NK-92 (cell line): ENCODE measurements at regions not wholly inside any gene's neighbourhood (a gene's known extent, or its start where the extent isn't known, plus 50 kb on each side); places are given as distances from the start of the nearest gene placed in this dataset.
"Not testable (repeated sequence)": the region's sequence is repeated elsewhere in the genome, so short reads cannot be mapped to it uniquely, and the experiment has no call there.

Source experiments
- DNase-seq: peaks from one replicate; lab custom pipeline; 2025; ENCODE audit not compliant: unreplicated experiment; lab: John Stamatoyannopoulos, UW

DNA sequence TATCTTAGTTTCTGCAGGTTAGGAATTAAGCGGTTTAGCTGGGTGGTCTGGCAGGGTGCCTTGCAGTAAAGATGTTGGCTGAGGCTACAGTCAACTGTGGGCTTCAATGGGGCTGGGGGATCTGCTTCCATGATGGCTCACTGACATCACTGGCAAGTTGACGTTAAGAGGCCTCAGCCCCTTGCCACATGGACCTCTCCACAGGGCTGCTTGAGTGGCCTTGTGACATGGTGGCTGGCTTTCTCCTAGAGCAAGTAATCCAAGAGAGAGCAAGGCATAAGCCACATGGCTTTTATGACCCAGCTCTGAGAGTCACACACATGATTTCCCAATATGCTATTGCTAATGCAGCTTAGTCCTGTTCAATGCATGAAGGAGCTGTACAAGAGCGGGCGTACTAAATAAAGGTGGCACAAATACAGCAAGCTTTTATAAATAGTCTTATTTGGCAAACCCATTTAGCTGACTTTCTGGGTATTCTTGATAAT, 109.1 kb downstream of the SEPTIN7 start:
- DNase-seq, result no peak

DNA sequence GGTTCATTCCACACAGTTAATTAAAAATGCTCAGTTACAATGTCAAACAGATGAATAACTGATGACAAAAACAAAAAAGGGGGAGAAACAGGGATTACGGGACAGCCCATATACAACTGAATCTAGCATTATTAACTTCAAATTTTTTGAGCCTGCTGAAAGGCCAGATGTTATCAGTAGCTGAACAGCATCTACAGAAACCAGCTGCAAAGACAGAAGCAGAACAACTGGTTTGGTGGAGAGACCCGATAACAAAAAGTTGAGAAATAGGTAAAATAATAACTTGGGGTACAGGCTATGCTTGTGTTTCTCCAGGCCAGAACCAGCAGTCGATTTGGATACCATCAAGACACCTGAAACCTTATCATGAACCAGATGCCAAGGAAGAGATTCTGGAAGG, 109.8 kb downstream of the SEPTIN7 start:
- DNase-seq, result not testable (repeated sequence)

DNA sequence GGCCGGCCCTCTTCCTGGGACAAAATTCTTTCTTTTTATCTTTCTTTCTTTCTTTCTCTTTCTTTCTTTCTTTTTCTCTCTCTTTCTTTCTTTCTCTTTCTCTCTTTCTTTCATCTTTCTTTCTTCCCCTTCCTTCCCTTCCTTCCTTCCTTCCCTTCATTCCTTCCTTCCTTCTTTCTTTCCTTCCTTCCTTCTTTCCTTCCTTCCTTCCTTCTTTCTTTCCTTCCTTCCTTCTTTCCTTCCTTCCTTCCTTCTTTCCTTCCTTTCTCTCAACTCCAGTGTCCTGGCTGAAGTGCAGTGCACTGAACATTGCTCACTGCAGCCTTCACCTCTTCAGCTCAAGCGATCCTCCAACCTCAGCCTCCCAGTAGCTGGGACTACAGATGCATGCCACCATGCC, 112.5 kb downstream of the SEPTIN7 start:
- DNase-seq, result not testable (repeated sequence)

DNA sequence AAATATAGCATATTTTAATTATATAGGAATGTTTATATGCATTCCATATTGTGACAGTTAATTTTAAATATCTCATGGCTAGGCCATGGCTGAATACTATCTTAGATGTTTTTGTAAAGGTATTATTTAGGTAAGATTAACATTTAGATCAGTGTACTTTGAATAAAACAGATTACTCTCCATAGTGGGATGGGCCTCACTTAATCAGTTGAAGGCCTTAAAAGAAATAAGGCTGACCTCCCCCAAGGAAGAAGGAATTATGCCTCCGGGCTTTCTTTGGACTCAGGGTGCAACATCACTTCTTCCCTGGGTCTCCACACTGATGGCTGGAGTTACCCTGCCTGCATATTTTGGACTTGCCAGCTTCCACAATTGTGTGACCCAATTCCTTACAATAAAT, 113.4 kb downstream of the SEPTIN7 start:
- DNase-seq, result not testable (repeated sequence)

DNA sequence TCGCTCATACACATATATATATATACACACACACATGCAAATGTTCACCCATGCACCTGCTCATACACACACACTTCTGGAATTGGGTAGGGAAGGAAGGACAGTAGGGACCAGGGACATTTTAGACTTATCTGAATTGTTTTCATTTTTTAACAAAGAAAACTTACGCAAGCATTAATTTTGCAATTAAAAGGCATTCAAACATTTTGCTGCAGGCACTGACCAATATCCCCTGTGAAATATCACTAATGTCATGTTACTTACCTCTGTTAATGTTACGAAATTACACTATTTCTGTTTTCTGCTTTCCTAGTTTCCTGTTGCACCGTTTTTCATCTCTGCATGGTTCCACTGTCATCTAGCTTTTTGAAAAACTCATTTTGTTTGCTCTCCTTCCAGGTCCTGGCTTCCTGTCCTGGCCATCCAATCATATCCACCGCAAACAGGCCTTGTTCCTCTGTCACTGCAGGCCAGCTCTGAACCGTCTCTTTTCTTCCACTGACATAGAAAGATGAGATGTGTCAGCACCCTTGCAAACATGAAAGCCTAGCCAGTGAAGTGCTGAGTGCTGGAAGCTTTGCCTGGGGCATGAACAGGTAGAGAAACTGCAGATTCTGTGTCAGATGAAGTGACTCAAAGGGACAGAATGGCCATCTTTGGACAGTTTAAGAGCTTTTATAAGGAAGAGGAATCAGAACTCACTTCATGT, 114.5 kb downstream of the SEPTIN7 start:
- DNase-seq, result not testable (repeated sequence)

DNA sequence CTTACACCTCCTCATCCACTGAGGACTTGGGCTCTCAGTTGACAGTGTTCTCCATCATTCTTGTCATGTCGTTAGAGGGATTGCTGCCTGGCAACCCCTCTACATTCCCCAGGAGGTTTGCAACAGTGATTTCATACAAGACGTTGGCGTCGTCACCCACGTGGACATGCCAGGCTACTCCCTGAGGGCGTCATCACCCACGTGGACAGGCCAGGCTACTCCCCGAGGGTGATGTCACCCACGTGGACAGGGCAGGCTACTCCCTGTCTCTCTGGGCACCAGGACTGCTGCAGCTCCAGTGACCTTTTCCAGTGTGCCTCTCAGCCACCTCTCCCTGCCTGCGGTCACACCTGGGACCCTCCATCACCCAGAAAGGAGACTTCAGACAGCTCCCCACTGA, 117.4 kb downstream of the SEPTIN7 start:
- not testable (repeated sequence) for DNase-seq

DNA sequence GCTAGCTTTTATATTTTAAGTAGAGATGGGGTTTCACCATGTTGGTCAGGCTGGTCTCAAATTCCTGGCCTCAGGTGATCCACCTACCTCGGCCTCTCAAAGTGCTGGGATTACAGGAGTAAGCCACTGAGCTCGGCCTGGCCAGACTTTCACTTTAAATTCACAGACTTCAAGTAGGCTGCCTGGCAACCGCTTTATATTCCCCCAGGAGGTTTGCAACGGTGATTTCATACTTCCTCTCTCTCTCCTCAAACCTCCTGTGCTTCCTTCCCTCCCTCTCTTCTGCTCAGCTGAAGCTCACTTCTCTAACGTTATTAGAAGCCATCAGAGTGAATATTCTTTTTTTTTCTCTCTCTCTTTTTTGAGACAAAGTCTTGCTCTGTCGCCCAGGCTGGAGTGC, 118.8 kb downstream of the SEPTIN7 start:
- DNase-seq, result not testable (repeated sequence)

DNA sequence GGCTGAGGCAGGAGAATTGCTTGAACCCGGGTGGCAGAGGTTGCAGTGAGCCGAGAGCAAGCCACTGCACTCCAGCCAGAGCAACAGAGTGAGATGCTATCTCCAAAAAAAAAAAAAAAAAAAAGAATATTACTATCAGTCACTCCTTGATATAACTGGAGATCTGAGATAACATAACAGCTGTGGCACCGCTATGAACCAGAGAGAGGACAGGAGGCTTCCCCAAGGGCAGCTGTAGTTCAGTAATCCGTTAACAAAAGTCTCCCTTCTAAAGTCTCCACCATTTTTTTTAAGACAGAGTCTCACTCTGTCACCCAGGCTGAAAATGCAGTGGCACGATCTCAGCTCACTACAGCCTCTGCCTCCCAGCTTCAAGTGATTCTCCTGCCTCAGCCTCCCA, 120.5 kb downstream of the SEPTIN7 start:
- DNase-seq, result not testable (repeated sequence)

DNA sequence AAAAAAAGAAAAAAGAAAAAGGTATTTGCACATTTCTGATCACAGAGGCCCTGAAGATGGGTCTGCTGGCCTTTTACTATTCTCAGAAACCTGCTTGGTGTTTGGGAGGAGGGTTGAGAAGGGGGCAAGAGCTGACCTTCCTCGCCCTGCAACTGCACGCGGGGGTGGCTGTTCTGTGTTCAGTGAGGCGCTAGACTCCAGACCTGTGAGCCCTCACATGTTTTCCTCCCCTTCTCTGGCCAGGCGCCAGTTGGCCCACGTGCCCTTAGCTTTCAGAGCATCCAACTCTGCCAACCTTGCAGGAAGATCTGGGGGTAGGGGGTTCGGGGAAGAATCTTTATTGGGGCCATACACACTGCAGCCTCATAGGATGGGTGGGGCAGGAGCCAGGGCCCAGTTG, 123.8 kb downstream of the SEPTIN7 start:
- DNase-seq, result not testable (repeated sequence)

DNA sequence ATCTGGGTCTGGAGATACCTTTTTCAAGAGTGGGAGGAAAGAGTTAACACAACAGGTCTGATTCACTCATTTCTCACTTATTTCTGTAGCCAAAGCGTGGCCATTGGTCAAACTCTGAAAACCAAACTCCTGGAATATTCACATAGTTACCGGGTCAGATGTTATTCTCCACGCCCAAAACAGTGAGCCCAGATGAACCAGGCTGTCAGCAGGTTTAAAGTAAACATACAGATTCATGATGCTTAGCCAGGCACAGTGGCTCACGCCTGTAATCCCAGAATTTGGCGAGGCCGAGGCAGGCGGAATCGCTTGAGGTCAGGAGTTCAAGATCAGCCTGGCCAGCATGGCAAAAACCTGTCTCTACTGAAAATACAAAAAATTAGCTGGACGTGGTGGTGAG, 126.1 kb downstream of the SEPTIN7 start:
- not testable (repeated sequence) for DNase-seq

DNA sequence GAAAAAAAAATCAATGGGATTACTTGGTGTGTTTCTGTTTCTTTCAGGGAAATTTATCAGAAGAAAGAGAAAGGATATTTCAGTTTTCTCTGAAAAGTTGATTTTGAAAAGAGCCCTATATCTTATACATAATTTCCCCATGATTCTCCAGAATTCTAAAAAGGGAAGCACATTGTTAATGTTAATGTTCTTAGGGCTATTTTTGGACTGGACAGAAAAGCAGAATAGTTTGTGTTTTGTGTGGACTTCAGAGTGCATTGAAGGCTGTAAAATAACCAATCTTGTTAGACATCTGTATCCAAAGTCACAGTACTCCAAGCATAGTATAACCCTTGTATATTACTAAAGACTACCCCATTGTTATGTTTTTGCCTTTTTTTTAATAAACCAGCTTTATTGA, 130.3 kb downstream of the SEPTIN7 start:
- DNase-seq, result not testable (repeated sequence)

DNA sequence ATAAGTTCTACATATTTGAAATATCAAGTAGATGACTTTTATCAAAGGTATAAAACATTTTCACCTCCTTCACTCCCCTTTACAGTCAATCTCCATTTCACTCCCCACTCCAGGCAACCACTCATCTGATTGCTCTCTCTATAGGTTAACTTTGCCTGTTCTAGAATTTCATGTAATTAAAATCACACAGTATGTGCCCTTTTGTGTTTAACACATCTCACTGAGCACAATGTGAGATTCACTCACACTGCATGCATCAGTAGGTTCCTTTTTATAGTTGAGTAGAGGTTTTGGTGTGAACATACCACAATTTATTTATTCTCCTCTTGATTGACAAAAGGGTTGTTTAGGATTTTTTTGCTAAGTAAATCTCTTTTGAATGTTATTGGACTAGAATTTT, 130.7 kb downstream of the SEPTIN7 start:
- DNase-seq, result not testable (repeated sequence)

DNA sequence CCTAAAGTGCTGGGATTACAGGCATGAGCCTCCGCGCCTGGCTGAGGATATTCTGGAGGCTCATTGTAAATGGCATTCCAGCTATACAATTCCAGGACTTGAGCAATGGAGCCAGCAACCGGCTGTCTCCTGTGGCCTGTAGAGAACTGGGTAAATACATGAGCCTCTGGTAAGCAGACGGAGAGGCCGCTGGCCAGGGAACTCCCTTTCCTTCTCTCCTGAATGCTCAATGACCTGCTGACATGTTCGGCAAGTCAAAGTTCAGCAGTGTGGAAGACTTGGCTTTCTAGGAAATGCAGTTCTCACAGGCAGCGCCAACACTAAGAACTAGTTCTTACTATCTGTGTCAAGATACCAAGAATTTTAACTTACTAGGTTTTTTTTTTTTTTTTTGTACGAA, 139.8 kb downstream of the SEPTIN7 start:
- not testable (repeated sequence) for DNase-seq

DNA sequence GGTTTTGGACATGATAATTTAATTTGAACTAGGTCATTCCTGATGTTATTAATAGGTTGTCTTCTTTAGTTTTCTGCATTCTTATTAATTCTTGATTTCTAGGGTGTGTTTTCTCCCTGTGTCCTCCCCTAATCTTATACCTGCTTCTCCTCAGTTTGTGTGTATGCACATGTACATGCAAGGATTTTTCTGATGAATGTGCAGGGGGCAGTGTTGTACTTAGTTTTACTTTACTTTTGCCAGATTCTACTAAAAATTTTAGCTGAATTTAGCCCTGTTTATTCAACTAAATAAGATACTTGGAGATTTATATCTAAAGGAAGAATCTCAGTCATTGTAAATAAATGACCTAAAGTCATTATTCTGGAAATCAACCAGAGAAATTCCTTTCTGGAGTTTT, 144.8 kb downstream of the SEPTIN7 start:
- not testable (repeated sequence) for DNase-seq

DNA sequence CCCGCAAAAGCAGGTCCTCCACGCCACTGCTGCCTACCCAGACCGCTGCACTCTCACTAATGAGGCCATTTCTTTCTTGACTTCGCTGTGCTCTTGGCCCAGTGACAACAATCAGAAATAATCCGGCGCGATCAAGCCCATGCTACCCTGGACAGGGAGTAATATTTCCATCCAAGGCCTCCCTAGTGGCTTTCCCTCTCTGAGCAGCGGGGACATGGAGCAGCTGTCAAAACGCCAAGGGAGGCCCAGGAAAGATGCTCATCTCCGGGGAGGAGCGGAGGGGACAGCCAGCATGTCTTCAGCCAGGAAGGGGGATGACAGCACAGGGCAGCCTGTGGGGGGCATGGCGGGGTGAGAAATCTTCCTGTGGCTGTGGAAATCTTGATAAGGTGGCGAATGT, 154.9 kb downstream of the SEPTIN7 start:
- not testable (repeated sequence) for DNase-seq

DNA sequence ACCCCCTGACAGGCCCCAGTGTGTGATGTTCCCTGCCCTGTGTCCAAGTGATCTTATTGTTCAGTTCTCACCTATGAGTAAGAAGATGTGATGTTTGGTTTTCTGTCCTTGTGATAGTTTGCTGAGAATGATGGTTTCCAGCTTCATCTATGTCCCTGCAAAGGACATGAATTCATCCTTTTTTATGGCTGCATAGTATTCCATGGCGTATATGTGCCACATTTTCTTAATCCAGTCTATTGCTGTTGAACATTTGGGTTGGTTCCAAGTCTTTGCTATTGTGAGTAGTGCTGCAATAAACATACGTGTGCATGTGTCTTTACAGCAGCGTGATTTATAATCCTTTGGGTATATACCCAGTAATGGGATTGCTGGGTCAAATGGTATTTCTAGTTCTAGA, 156.1 kb downstream of the SEPTIN7 start:
- not testable (repeated sequence) for DNase-seq

DNA sequence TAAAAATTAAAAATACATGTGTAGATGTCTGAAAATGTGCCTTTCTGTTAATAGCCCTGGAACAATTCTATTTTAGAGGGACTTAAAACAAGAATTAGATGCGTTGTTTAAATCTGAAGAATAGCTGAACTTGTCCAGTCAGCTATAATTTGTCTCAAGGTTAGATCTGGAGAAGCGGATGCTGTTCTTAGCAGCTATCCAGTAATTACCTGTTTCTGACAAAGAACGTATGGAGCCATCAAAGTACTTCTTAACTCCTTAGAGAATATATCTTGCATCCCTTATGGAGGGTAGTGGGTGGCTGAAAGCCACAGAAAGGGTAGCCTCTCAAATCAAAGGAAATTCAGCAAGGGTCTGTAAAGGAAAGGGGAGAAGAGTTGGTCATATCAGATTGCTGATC, 160.4 kb downstream of the SEPTIN7 start:
- not testable (repeated sequence) for DNase-seq

DNA sequence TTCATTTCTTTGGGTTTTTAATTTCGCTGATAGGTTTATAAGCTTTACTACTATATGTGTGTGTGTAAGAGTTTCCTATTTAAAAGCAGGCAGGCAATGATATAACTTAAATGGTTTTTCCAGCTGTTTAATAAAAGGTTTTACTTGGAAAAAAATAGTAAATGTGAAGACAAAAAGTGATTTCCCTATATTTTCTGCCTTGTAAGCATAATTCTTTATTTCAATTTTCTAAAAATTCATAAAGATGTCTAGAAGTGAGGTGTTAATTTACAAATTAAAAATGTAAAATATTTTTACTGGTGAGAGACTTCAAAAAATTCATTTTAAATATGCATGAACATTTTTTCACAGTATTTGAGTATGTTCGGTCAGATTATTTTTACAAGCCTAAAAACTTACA, 161.8 kb downstream of the SEPTIN7 start:
- not testable (repeated sequence) for DNase-seq

DNA sequence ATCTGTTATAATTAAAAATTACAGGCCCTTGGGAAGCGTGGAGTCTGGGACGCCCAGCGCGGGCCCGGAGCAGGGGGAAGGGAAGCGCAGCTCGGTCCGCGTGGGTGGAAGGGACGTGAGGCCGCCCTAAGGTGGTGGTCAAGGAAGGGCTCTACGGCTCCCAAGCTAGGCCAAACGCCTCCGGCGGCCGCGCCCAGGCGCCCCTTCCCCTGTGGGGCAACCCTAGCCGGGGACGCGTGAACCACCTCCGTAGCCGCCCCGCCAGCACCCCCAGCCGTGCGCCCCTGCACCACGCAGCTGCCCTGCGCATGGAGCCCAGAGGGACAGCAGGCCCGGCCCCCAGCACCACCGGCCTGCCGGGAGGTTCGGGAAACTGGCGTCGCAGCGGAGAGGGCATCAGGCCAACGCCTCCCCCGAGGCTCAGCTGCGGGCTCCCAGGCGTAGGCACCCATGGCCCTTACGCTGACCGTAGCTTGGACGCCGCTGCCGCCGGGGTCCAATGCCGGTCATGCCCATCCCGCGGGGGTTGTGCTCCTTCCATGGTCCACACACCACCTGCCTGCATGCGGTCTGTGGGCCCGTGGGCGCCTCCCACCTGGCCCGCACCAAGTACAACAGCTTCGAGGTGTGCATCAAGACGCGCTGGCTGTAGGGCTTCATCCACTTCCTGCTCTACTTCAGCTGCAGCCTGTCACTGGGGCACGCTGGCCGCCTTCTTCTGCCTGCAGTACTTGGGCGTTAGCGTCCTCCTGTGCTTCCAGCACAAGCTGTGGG, 166.7 kb downstream of the SEPTIN7 start:
- DNase-seq, result no peak

DNA sequence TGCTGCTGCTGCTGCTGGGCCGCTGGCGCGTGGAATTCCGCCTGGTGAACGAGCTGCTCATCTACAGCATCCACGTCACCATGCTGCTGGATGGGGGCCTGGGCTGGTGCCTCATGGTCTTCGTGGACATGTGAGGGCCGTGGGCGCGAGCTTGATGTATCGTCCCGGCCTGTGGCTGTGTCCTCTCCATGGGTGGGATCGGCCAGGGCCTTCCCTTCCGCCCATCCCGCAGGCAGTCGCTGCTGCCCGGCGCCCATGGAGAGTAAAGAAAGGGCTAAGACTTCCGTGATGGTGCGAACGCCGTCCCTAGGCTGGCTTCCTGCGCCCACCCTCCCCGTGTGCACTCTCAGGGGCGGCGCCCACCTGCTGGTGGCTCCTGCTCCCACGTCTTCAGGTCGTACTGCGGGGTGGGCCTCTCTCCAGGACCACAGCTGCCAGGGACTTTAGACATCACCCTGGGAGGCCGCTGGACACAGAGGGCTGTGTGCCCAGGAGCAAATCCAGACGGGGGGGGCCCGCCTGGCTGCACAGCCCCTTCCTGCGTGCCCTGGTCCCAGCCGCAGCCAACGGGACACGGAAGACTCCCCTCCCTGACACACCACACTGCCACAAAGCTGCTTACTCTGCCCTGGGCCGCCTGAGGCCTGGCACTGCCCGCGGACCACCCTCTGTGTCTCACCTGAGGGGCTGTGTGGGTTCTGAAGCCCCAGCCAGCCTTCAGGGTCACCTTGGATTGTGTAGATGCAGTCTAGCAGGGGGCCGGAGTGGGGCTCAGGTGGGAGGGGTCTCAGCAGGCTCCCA, 167.5 kb downstream of the SEPTIN7 start:
- DNase-seq, result no peak

DNA sequence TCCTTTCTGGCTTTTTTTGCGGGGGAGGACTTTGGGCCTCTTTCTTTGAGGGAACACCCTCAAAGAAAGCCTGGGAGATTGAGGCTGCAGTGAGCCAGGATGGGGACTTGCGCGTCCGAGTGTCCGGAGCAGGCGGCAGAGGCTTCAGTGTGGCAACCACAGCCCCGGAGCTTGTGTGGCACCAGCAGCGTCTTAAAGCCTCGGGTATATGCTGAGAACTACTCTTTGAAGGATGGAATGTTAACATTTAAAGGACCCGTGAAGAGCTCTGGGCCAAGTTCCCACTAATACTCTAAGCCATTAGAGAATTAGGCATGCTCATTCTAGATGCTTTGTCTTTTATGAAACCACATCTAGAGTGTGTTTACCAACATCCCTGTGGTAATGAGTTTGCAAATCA, 168.2 kb downstream of the SEPTIN7 start:
- no peak for DNase-seq
